Adipocyte (in vitro differentiated cells): ENCODE measurements at regions not wholly inside any gene's neighbourhood (a gene's known extent, or its start where the extent isn't known, plus 50 kb on each side); places are given as distances from the start of the nearest gene placed in this dataset.

ENCODE experiments used
- DNase-seq: peaks from one replicate; pipeline ENCODE4 v3.0.0-alpha.2; 2015; ENCODE audit warnings: low read depth
- H3K27me3 ChIP-seq: replicated peaks from 2 replicates; pipeline ENCODE4 v1.7.0; 2013; ENCODE audit warnings: mild to moderate bottlenecking, low read length, moderate library complexity; ENCODE audit not compliant: control insufficient read depth, insufficient read depth
- H3K36me3 ChIP-seq: 2 replicates; pipeline ENCODE4 v1.7.0; 2013; ENCODE audit warnings: low read length, mild to moderate bottlenecking, moderate library complexity; ENCODE audit not compliant: control insufficient read depth, insufficient read depth, severe bottlenecking
- H3K4me1 ChIP-seq: 2 replicates; pipeline ENCODE4 v1.7.0; 2013; ENCODE audit warnings: mild to moderate bottlenecking, low read length, moderate library complexity; ENCODE audit not compliant: control insufficient read depth, insufficient read depth
- H3K4me3 ChIP-seq: 2 replicates; pipeline ENCODE4 v1.7.0; 2013; ENCODE audit warnings: mild to moderate bottlenecking, low read length, moderate library complexity
- H3K9ac ChIP-seq: 2 replicates; pipeline ENCODE4 v1.7.0; 2013; ENCODE audit warnings: mild to moderate bottlenecking, low read length, moderate library complexity
- H3K9me3 ChIP-seq: 2 replicates; pipeline ENCODE4 v1.7.0; 2013; ENCODE audit warnings: mild to moderate bottlenecking, low read length, moderate library complexity; ENCODE audit not compliant: control insufficient read depth

- H3K9ac ChIP-seq: no peak overlapping the region
- H3K36me3 ChIP-seq: no peaks in the 10 kb centered on the region
- no peaks in the 10 kb centered on the region for H3K4me1 ChIP-seq
- no peak for DNase-seq
- H3K4me3 ChIP-seq: no peak overlapping the region
- peaks cover 7% of the 10 kb centered on the region for H3K27me3 ChIP-seq
- peaks cover 25% of the 10 kb centered on the region for H3K9me3 ChIP-seq
Observed at GRCh38 chr2:172373766-172374165, 53.6 kb upstream of the ITGA6 start.

- no peak for DNase-seq
- peaks cover 7% of the 10 kb centered on the region for H3K27me3 ChIP-seq
- H3K9ac ChIP-seq: no peak overlapping the region
- no peaks in the 10 kb centered on the region for H3K4me1 ChIP-seq
- peaks cover 17% of the 10 kb centered on the region for H3K9me3 ChIP-seq
- H3K36me3 ChIP-seq: no peaks in the 10 kb centered on the region
- no peak overlapping the region for H3K4me3 ChIP-seq
Observed at GRCh38 chr2:172374318-172375240, 52.8 kb upstream of the ITGA6 start.

GRCh38 chr2:172375251-172375650, 52.1 kb upstream of the ITGA6 start:
- H3K36me3 ChIP-seq: no peaks in the 10 kb centered on the region
- no peak for DNase-seq
- no peak overlapping the region for H3K9ac ChIP-seq
- no peaks in the 10 kb centered on the region for H3K4me1 ChIP-seq
- no peak overlapping the region for H3K4me3 ChIP-seq
- peaks cover 7% of the 10 kb centered on the region for H3K27me3 ChIP-seq
- H3K9me3 ChIP-seq: peaks cover 11% of the 10 kb centered on the region

- no peak for DNase-seq
- H3K9ac ChIP-seq: no peak overlapping the region
- H3K27me3 ChIP-seq: peaks cover 7% of the 10 kb centered on the region
- H3K9me3 ChIP-seq: peaks cover 3% of the 10 kb centered on the region
- H3K4me3 ChIP-seq: no peak overlapping the region
- H3K36me3 ChIP-seq: no peaks in the 10 kb centered on the region
- H3K4me1 ChIP-seq: no peaks in the 10 kb centered on the region
Observed at GRCh38 chr2:172376016-172376415, 51.4 kb upstream of the ITGA6 start.

- Histone ChIP-seq H3K9ac (no peak overlapping the region), H3K4me1 (no peaks in the 10 kb centered on the region), H3K27me3 (peaks cover 7% of the 10 kb centered on the region), H3K36me3 (no peaks in the 10 kb centered on the region), H3K4me3 (no peak overlapping the region), H3K9me3 (no peaks in the 10 kb centered on the region)
- no peak for DNase-seq
Observed at GRCh38 chr2:172376505-172377125, 50.8 kb upstream of the ITGA6 start.

- Histone ChIP-seq H3K9me3 (no peaks in the 10 kb centered on the region), H3K4me3 (no peak overlapping the region), H3K4me1 (no peaks in the 10 kb centered on the region), H3K9ac (no peak overlapping the region), H3K27me3 (peaks cover 7% of the 10 kb centered on the region), H3K36me3 (no peaks in the 10 kb centered on the region)
- DNase-seq: no peak
Observed at GRCh38 chr2:172377408-172377807, 50.0 kb upstream of the ITGA6 start.
